LoVo (cell line): ENCODE measurements at regions not wholly inside any gene's neighbourhood (a gene's known extent, or its start where the extent isn't known, plus 50 kb on each side); places are given as distances from the start of the nearest gene placed in this dataset.

Source experiments
- DNase-seq: peaks from one replicate; pipeline ENCODE4 v3.0.0-alpha.2; 2016; ENCODE audit warnings: low spot score

DNA sequence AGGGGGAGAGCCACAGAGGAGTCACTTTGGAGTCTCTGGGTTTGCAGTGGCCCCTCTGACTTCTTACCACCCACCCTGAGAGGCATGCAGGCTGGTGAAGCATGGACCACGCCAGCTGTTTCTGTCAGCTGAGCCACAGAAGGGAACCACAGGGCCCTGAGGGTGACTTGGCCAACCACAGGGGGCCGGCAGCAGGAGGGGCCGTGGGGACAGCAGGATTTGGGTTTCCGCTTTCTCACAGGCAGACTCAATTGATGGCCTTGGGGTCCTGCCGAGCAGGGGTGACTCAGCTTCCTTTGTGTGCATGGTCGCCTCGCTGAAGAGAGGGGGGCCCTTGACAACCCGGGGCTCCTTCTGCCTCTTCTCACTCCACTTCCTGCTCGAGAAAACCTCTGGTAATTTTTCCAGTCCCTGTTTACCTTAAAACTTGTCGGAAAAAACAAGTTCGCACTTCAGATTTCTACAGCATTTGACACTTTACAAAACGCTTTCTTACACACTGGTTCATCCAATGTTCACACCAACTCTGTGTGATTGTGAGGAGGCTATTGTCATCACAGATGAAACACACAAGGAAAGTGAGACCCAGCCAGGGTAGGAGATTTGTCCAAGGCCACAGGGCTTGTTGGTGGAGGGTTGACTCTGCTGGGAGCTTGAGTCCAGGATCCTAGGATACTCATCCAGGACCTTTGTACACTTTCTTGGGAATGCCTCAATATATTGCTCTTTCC is 311.2 kb downstream of the LPIN1 start:
- DNase-seq: no peak

- no peak for DNase-seq
Measured at GRCh38 chr2:12059616-12060441, 313.4 kb downstream of the LPIN1 start.

GRCh38 chr2:12060886-12061285 is 314.5 kb downstream of the LPIN1 start:
- DNase-seq: no peak

DNA sequence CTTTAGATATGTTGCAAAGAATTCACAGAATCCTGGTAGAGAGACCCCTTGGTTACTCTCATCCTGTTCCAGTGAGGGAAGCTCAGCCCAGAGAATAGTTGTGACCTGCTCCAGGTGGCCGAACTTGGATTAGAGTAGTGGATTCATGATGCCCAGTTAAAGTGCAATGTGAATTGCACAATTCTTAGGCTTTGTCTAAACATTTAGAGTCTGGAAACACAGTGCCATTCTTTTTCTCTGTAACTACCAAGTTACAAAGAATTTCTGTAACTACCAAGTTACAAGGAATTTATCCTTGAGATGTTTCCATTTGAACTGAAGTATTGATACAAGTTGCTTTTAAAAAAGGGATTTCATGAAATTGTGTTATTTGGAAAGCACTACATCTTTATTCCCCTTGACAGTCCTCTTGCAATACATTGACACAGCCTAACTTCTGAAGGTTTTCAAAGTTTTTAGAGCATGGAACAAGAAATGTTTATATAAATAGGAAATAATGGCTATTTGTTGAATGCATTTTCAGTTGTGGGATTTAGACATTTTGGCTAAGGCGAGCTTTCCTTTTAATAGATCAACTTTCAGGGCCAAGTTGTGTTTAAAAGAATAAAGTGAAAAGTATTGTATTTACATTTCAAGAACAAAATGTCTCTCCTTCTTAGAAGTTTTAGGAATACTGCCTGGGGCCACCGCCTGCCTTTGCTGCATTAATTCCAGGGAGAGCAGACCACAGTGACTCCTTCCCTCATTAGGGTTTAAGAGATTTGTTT is 315.0 kb downstream of the LPIN1 start:
- no peak for DNase-seq

GRCh38 chr2:12062053-12062395 is 315.6 kb downstream of the LPIN1 start:
- DNase-seq: no peak

GRCh38 chr2:12063210-12063609 is 316.8 kb downstream of the LPIN1 start:
- no peak for DNase-seq

DNA sequence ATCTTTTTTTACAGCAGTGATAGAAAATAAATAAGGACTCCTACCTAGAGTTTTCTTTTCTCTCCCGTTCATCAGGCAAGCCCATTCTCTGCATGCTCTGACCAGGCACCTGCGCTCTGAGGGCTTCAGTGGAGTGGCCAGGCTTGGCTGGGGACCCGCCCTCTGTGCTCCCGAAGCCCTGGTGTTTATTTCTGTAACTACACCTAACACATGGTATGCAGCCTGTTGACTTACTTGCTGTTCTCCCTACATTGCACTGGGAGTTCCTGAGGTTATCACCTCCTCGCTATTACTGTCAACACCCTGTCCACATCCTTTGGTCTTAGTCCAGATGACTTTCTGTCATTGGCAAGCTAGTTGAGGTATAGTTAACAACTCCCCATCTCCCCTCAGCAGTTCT is 317.7 kb downstream of the LPIN1 start:
- no peak for DNase-seq

- no peak for DNase-seq
Measured at GRCh38 chr2:12066116-12066515, 319.7 kb downstream of the LPIN1 start.

DNA sequence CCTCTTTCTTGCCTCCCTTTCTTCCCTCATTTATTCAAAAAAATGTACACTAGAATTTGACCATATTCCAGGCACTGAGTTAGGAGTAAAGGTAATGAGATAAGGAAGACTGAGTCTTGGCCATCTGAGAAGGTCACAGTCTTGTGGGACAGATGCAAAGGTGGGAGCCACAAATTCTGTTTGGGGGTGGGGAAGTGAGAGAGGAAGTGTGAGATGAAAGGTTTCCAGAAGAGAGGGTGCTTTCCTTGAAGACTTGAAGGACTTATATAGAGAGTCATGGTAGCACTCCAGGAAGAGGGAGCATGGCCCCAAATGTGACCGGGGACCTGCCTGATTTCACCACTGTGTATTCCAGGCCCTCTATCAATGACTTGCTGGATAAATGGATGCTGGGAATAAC is 320.6 kb downstream of the LPIN1 start:
- no peak for DNase-seq

DNA sequence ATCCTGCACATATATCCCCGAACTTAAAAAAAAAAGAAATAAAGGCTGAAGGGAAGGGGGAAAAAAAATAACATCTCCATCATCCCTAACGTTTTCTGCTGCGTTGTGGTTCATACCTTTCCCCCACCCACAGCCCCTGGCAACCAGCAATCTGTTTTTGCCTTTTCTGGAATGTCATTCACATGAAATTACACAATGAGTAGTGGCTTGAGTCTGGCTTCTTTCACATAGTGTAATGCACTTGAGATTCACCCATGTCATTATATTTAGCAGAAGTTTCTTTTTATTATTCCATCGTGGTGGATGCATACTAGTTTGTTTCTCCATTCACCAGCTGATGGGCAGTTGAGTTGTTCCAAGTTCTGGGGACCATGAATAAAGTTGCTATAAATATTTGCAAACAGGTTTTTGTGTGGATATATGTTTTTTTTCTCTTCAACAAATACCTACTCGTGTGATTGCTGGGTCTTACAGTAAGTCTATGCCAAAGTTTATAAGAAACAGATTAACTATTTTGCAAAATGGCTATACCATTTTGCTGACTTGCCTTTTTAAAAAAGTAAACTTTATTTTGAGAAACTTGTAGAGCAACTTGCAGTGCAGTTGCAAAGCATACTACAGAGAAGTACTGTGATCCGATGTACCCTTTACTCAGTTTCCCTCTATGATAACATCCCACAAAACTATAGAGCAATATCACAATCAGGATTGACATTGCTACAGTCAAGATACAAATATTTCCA is 322.5 kb downstream of the LPIN1 start:
- no peak for DNase-seq

DNA sequence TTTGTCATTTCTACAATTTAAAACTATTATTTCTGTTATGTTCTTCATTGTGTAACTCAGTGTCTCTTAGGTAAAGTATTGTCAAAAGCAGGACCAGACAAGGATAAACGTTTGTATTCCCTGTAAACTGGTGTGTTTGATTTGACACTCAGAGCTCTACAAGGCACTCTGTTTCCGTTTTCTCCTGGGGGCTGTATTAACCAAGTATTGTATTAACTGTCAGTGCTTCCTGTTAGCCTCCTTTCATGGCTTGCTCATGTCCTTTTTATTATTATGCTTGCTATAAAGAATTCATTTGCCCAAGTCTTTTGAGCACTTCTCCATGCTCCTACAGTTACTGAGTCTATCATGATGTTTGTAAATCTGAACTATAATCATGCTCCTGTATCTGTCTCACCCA is 323.7 kb downstream of the LPIN1 start:
- DNase-seq: no peak

DNA sequence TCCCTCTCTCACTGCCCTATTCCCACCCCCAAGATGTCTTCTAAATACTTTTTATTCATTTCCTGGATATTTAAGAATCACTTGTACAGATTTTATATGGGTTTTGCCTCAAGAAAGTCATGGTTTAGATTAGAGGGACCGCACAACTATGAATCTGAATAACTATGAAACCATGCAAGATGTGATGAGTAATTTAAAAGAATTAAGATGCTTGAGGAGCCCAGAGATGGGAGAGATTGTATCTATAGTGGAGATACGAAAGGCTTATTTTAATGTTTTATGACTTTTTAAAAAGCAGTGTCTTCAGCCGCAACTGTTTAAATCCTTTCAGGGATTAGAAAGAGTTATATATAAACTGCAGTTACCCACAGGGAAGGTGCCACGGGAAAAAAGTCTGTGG is 324.1 kb downstream of the LPIN1 start:
- DNase-seq: no peak

DNA sequence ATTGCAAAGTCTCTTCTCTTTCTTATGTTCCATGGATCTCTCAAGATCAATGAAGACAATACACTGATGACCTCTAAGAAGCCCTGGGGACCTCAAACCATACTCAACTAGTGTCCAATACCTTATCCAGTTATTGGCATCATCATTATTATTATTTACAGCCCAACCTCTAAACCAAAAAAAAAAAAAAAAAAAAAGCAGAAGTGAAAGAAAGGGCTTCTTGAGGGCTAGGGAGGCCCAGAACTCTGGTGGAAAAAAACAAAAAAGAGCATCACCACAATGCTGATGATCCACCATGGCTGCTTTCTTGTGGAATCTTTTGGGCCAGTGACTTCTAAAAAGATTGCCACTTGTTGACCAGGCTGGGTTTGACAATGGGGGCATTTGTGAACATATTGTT is 324.9 kb downstream of the LPIN1 start:
- no peak for DNase-seq

DNA sequence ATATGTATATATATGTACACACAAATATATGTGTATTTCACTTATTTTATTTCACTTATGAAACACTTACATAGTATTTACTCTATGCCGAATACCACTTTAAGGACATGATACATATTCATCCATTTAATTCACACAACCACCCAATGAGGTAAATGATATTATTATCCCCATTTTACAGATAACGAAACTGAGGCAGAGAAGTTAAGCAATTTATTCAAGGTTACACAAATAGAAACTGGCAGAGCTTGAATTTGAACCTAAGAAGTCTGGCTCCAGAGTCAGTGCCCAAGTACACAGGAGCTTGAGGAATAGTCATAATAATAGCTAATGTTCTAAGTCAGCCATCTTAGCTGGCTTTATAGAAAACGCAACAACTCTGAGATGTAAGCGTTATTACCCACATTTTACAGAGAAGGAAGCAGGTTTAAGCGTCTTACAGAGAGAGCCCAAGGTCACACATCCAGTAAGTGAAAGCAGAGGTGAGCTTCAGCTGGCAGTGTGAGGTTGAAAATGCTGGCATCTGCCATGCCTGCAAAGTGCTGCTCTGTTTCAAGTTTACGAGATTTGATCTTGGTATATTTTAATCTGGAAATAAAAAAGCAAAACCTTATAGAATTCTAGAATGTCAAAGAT is 326.9 kb downstream of the LPIN1 start:
- DNase-seq: no peak

DNA sequence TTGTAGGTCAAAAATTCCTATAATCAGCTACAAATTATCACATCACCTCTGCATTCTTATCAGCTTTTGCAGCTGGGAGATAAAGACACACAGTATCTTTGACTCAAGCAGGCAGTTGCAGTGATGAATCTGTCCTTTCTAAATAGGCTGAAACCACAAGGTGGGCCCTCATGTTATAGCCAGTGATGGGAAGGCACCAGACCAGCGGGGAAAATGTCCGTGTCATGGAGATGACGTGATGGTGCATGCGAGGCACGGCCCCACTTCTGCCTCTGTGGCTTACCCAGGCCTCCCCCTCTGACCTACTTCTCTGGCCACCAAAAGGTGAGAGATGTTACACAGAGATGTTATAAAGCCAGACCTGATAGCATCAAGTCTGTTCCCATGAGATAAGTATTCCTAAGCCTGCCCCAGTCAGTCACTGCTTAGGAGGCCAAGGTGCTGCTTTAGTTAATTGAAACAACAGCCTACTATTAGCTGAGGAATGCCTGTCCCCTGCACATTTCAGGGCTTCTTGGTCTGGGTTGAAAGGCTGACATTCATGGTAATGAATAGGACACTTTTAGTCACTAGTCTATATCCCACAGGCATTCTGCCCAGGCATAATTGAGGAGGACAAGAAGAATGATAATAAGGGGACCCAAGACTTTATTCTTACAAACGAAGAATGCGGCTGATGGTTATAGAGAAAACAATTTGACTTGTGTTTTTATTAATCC is 327.9 kb downstream of the LPIN1 start:
- DNase-seq: no peak

- no peak for DNase-seq
Measured at GRCh38 chr2:12074845-12075217, 328.4 kb downstream of the LPIN1 start.

- no peak for DNase-seq
Measured at GRCh38 chr2:12075603-12076002, 329.2 kb downstream of the LPIN1 start.

- DNase-seq: no peak
Measured at GRCh38 chr2:12076810-12077209, 330.4 kb downstream of the LPIN1 start.

GRCh38 chr2:12080360-12080759 is 333.9 kb downstream of the LPIN1 start:
- no peak for DNase-seq

- no peak for DNase-seq
Measured at GRCh38 chr2:12081481-12082210, 335.2 kb downstream of the LPIN1 start.
